AG04449 (cell line): ENCODE measurements at regions not wholly inside any gene's neighbourhood (a gene's known extent, or its start where the extent isn't known, plus 50 kb on each side); places are given as distances from the start of the nearest gene placed in this dataset.

Experiments
- CTCF ChIA-PET: fragments of 350-600 bp; formaldehyde crosslinking; extraction: SDS; loops from one replicate; lab custom pipeline; 2021; ENCODE audit warnings: antibody characterized with exemption; lab: Yijun Ruan, JAX
- POLR2A ChIA-PET: fragments of 400-600, 350-600 bp; formaldehyde crosslinking; extraction: SDS; loops from one replicate; lab custom pipeline; 2020; ENCODE audit warnings: antibody characterized with exemption, inconsistent platforms; lab: Yijun Ruan, JAX
- DNase-seq: peaks from one replicate; pipeline ENCODE4 v3.0.0-alpha.2; 2010; ENCODE audit warnings: low read depth, low spot score
- H3K4me3 ChIP-seq: 2 replicates; pipeline ENCODE4 v1.5.1; 2011; ENCODE audit warnings: low read depth, mild to moderate bottlenecking, control low read depth, low read length
- CTCF ChIP-seq: IDR thresholded peaks from one replicate; pipeline ENCODE4 v1.5.1; 2011; ENCODE audit warnings: mild to moderate bottlenecking, moderate library complexity, low read length, control low read depth, inconsistent platforms; ENCODE audit not compliant: insufficient read depth; ENCODE audit errors: missing control alignments

- ChIA-PET POLR2A (no interaction called here), CTCF (interaction anchor here (1.3 to 1.4 kb wide), 2 partner anchors 8 to 38 kb away, joined by 3 to 4 read pairs; no protein-coding TSS in a partner anchor)
- no peak for TF ChIP-seq CTCF
- no peak for DNase-seq
- no peak overlapping the region for H3K4me3 ChIP-seq
Measured at GRCh38 chr20:63093966-63094766, 87.4 kb upstream of the BHLHE23 start.

- CTCF ChIA-PET: no interaction called here
- POLR2A ChIA-PET: interaction anchor here (0.6 kb wide), 1 partner anchor 24 kb away, joined by 3 read pairs; no protein-coding TSS in a partner anchor
- no peak overlapping the region for H3K4me3 ChIP-seq
- DNase-seq: no peak
- no peak for TF ChIP-seq CTCF
Measured at GRCh38 chr20:63092660-63093215, 86.0 kb upstream of the BHLHE23 start.

- ChIA-PET POLR2A (no interaction called here), CTCF (no interaction called here)
- no peak for DNase-seq
- H3K4me3 ChIP-seq: no peak overlapping the region
- TF ChIP-seq CTCF: no peak
Measured at GRCh38 chr20:63091901-63092659, 85.3 kb upstream of the BHLHE23 start.

GRCh38 chr20:63090682-63091571 lies 84.2 kb upstream of the BHLHE23 start:
- TF ChIP-seq CTCF: no peak

GRCh38 chr20:63090052-63090451 lies 83.3 kb upstream of the BHLHE23 start:
- TF ChIP-seq CTCF: no peak
- CTCF ChIA-PET: interaction anchor here (0.7 kb wide), 1 partner anchor 9 kb away, joined by 3 read pairs; no protein-coding TSS in a partner anchor
- POLR2A ChIA-PET: no interaction called here
- no peak for DNase-seq
- no peak overlapping the region for H3K4me3 ChIP-seq

More at GRCh38 chr20:63090682-63091571, 84.2 kb upstream of the BHLHE23 start:
- no peak overlapping the region for H3K4me3 ChIP-seq
- DNase-seq: no peak
- CTCF ChIA-PET: interaction anchor here (0.7 kb wide), 1 partner anchor 10 kb away, joined by 3 read pairs; no protein-coding TSS in a partner anchor
- POLR2A ChIA-PET: no interaction called here
